B cell (primary cell): ENCODE measurements at regions not wholly inside any gene's neighbourhood (a gene's known extent, or its start where the extent isn't known, plus 50 kb on each side); places are given as distances from the start of the nearest gene placed in this dataset.

Experiments
- ATAC-seq: fragments of 200-7000 bp; cut with Tn5 transposase; one replicate; pipeline ENCODE4 v1.10.0; 2021; ENCODE audit warnings: low read depth, mild to moderate bottlenecking, moderate number of reproducible peaks, moderate library complexity
- CTCF ChIA-PET: fragments of 350-600 bp; sonication (Branson Sonifier 250); formaldehyde crosslinking; loops from one replicate; lab custom pipeline; 2021; ENCODE audit warnings: antibody characterized with exemption, inconsistent platforms; lab: Charles Lee
- POLR2A ChIA-PET: fragments of 350-600 bp; sonication (Branson Sonifier 250); formaldehyde crosslinking; loops from one replicate; lab custom pipeline; 2021; ENCODE audit warnings: antibody characterized with exemption; lab: Charles Lee
- DNase-seq: peaks from one replicate; pipeline ENCODE4 v3.0.0; 2013
- H2AFZ ChIP-seq: 2 replicates; pipeline ENCODE4 v1.6.1; 2012; ENCODE audit warnings: mild to moderate bottlenecking, low read depth, low read length; ENCODE audit not compliant: insufficient read depth, poor library complexity, severe bottlenecking
- H3K27ac ChIP-seq, 2 donors: 1 replicate in 1 of 2; 2 replicates in 1 of 2; pipeline ENCODE4 v1.5.1; 2012 to 2013; ENCODE audit warnings: low read length in 2 of 2, mild to moderate bottlenecking in 2 of 2, moderate library complexity in 1 of 2
- H3K27me3 ChIP-seq, 4 experiments: fragments of 200-600 bp in 1 of 4; sonication (generic) in 1 of 4; replicated peaks in 1 of 4; 1 replicate in 2 of 4; 2 replicates in 2 of 4; pipeline versions ENCODE4 v1.6.1 to v1.7.0; 2013 to 2016; ENCODE audit warnings: low read length in 3 of 4, mild to moderate bottlenecking in 2 of 4, mixed read lengths in 1 of 4, moderate library complexity in 1 of 4; ENCODE audit not compliant: insufficient read depth in 4 of 4, control insufficient read depth in 3 of 4; ENCODE audit errors: control extremely low read depth in 1 of 4
- H3K36me3 ChIP-seq, 2 experiments: replicated peaks in 1 of 2; 1 replicate in 1 of 2; 2 replicates in 1 of 2; pipeline versions ENCODE4 v1.6.1 to v1.7.1; 2013; ENCODE audit warnings: low read length in 1 of 2; ENCODE audit not compliant: insufficient read depth in 2 of 2, control insufficient read depth in 1 of 2; ENCODE audit errors: control extremely low read depth in 1 of 2, extremely low read depth in 1 of 2
- H3K4me1 ChIP-seq, 2 donors: fragments of 200-600 bp in 1 of 2; sonication (generic) in 1 of 2; 1 replicate in 1 of 2; 2 replicates in 1 of 2; pipeline versions ENCODE4 v1.5.1 to v1.6.1; 2013 to 2017; ENCODE audit warnings: low read length in 2 of 2; ENCODE audit not compliant: control insufficient read depth in 2 of 2, insufficient read depth in 2 of 2
- H3K4me2 ChIP-seq: replicated peaks from 2 replicates; pipeline ENCODE3; 2012; ENCODE audit warnings: mild to moderate bottlenecking, low read depth, low read length; ENCODE audit not compliant: poor library complexity, severe bottlenecking
- H3K4me3 ChIP-seq, 5 experiments: fragments of 200-600 bp in 1 of 5; sonication (generic) in 1 of 5; 1 replicate in 3 of 5; 2 replicates in 2 of 5; pipeline versions ENCODE4 v1.5.1 to v1.7.0; 2011 to 2016; ENCODE audit warnings: low read length in 4 of 5, mild to moderate bottlenecking in 4 of 5, low read depth in 2 of 5, control low read depth in 1 of 5, moderate library complexity in 1 of 5; ENCODE audit not compliant: insufficient read depth in 1 of 5; ENCODE audit errors: control extremely low read depth in 1 of 5, extremely low read depth in 1 of 5
- H3K79me2 ChIP-seq: fragments of 200-600 bp; sonication (generic); one replicate; pipeline ENCODE4 v1.6.0; 2016; ENCODE audit warnings: low read length; ENCODE audit not compliant: control insufficient read depth, insufficient read depth
- H3K9ac ChIP-seq: fragments of 200-600 bp; sonication (generic); 2 replicates; pipeline ENCODE4 v1.6.1; 2017; ENCODE audit warnings: mild to moderate bottlenecking, low read length, moderate library complexity
- H3K9me3 ChIP-seq, 3 donors: one replicate each; pipeline versions ENCODE4 v1.6.1 to v1.7.1; 2013; ENCODE audit warnings: low read length in 2 of 3; ENCODE audit not compliant: control insufficient read depth in 2 of 3, insufficient read depth in 1 of 3; ENCODE audit errors: control extremely low read depth in 1 of 3
- H4K20me1 ChIP-seq: 2 replicates; pipeline ENCODE4 v1.6.0; 2012; ENCODE audit warnings: mild to moderate bottlenecking, low read length; ENCODE audit not compliant: insufficient read depth, control insufficient read depth, poor library complexity, severe bottlenecking
- H3K27ac Mint-ChIP-seq: one replicate; pipeline ENCODE4 v1.8.0; 2021; ENCODE audit warnings: mixed read lengths
- H3K27me3 Mint-ChIP-seq: one replicate; pipeline ENCODE4 v1.8.0; 2021; ENCODE audit warnings: mixed read lengths
- H3K4me1 Mint-ChIP-seq: one replicate; pipeline ENCODE4 v1.8.0; 2021; ENCODE audit warnings: mixed read lengths
- H3K4me3 Mint-ChIP-seq: one replicate; pipeline ENCODE4 v1.8.0; 2021; ENCODE audit warnings: mixed read lengths
- H3K9me3 Mint-ChIP-seq: one replicate; pipeline ENCODE4 v1.8.0; 2022; ENCODE audit warnings: mixed read lengths; ENCODE audit not compliant: insufficient read depth
- CTCF ChIP-seq: fragments of 200-600 bp; IDR thresholded peaks from one replicate; pipeline ENCODE4 v1.8.0; 2022; ENCODE audit warnings: antibody characterized with exemption, mild to moderate bottlenecking
- EZH2 ChIP-seq: IDR thresholded peaks from 2 replicates; pipeline ENCODE4 v1.6.1; 2012; ENCODE audit warnings: borderline replicate concordance, low read depth, mild to moderate bottlenecking, moderate library complexity, low read length; ENCODE audit not compliant: insufficient read depth, poor library complexity, severe bottlenecking
- WGBS: methylation state at CpG from one replicate; pipeline ENCODE4 v1.1.5; 2013; ENCODE audit warnings: missing lambda C conversion rate; ENCODE audit not compliant: insufficient coverage; 5-methylcytosine and 5-hydroxymethylcytosine counted together
- intact Hi-C: fragments of 100-400 bp; cut with micrococcal nuclease; formaldehyde crosslinking; loops from one replicate; pipeline ENCODE4 v1.10.0; 2022

DNA sequence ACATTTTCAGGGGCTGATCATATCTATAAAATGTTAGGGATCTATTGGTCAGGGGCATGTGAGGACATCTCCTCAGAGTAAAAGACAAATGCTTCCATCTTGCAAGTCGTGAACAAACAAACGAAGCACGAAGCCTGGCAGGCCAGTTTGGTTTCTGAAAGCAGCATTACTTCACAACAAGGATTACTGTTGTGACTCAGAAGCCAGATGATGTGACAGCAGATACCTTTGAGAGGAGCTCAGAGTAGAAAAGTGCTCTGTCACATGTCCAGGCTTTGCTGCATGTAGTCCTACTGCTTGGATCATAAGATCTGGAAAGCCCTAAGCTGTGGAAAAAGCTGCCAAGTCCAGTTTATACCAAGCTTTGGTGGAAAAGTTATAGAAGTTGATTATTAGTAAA, 1827.2 kb downstream of the ARAP2 start:
- no peaks in the 10 kb centered on the region for H3K36me3 ChIP-seq
- no peak for DNase-seq
- intact Hi-C loops: no loop called here

DNA sequence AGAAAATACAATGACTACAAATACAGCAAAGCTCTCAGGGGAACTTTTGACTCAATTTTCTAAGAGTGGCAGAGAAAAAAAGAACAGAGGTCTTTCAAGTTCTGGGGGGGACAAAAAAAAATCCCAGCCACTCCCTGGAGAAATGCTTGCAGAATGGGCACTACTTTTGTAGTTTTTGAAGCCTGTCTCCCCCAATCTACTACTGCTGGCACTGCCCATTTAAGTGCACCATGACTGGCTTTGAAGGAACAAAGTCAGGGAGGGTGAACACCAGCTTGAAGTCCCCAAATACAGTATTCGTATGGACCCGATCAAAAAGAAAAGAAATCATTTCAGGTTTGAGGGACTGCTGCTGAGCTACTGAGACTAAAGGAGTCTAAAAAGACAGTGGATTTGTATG, 1824.4 kb downstream of the ARAP2 start:
- no peak for TF ChIP-seq EZH2
- no peak for TF ChIP-seq CTCF
- Mint-ChIP-seq H3K27ac (no peak overlapping the region), H3K9me3 (no peaks in the 10 kb centered on the region), H3K4me3 (no peak overlapping the region), H3K27me3 (no peaks in the 10 kb centered on the region), H3K4me1 (no peaks in the 10 kb centered on the region)
- Histone ChIP-seq H4K20me1 (no peaks in the 10 kb centered on the region), H3K36me3 (no peaks in the 10 kb centered on the region), H2AFZ (no peak overlapping the region), H3K79me2 (no peaks in the 10 kb centered on the region), H3K4me1 (no peaks in the 10 kb centered on the region), H3K9me3 (no peaks in the 10 kb centered on the region), H3K27me3 (no peaks in the 10 kb centered on the region), H3K4me2 (no peak overlapping the region), H3K9ac (no peak overlapping the region), H3K27ac (no peak overlapping the region), H3K4me3 (no peak overlapping the region)
- ChIA-PET POLR2A (no interaction called here), CTCF (no interaction called here)
- no peak for ATAC-seq
- WGBS: 82% methylated on average over 2 of the region's 2 CpGs
- no peak for DNase-seq
- intact Hi-C loops: no loop called here

More for the DNA sequence above, 1827.2 kb downstream of the ARAP2 start:
- Mint-ChIP-seq H3K27ac (no peak overlapping the region), H3K4me3 (no peak overlapping the region), H3K9me3 (peaks cover 2% of the 10 kb centered on the region), H3K27me3 (no peaks in the 10 kb centered on the region), H3K4me1 (no peaks in the 10 kb centered on the region)
- H3K9me3 ChIP-seq: no peaks in the 10 kb centered on the region
- no peak overlapping the region for H3K9ac ChIP-seq
- H4K20me1 ChIP-seq: no peaks in the 10 kb centered on the region
- no peak overlapping the region for H2AFZ ChIP-seq
- ATAC-seq: no peak
- no peaks in the 10 kb centered on the region for H3K27me3 ChIP-seq
- H3K27ac ChIP-seq: no peak overlapping the region
- H3K4me3 ChIP-seq: no peak overlapping the region
- ChIA-PET CTCF (no interaction called here), POLR2A (no interaction called here)
- no peak for TF ChIP-seq EZH2
- TF ChIP-seq CTCF: no peak
- WGBS: 88% methylated on average over 3 of the region's 3 CpGs
- H3K79me2 ChIP-seq: no peaks in the 10 kb centered on the region
- H3K4me2 ChIP-seq: no peak overlapping the region
- H3K4me1 ChIP-seq: no peaks in the 10 kb centered on the region
